IMR-90 (cell line): ENCODE measurements at regions not wholly inside any gene's neighbourhood (a gene's known extent, or its start where the extent isn't known, plus 50 kb on each side); places are given as distances from the start of the nearest gene placed in this dataset.

Experiments
- ATAC-seq: fragments of 200-7000 bp; cut with Tn5 transposase; 2 replicates; pipeline ENCODE4 v1.9.1; 2020; ENCODE audit warnings: low read depth, mild to moderate bottlenecking, moderate library complexity
- BruUV-seq: library from RNA; stranded (reverse); fragments of 400-500 nt; replicated peaks from 2 replicates; lab custom pipeline; 2021; lab: Mats Ljungman, UMichigan
- CTCF ChIA-PET: fragments of 300-600 bp; formaldehyde crosslinking; extraction: SDS; loops from one replicate; lab custom pipeline; 2021; ENCODE audit warnings: antibody characterized with exemption; lab: Yijun Ruan, JAX
- POLR2A ChIA-PET: fragments of 300-600 bp; sonication (Branson Sonifier 250); formaldehyde crosslinking; loops from one replicate; lab custom pipeline; 2022; ENCODE audit warnings: antibody characterized with exemption; ENCODE audit not compliant: unreplicated experiment; lab: Charles Lee
- DNase-seq: peaks from one replicate; pipeline ENCODE4 v3.0.0; 2013
- H2AFZ ChIP-seq: replicated peaks from 2 replicates; pipeline ENCODE3; 2013; ENCODE audit warnings: low read length, mild to moderate bottlenecking; ENCODE audit not compliant: poor library complexity
- H2AK5ac ChIP-seq: 2 replicates; pipeline ENCODE4 v1.6.1; 2013; ENCODE audit warnings: low read depth, low read length, inconsistent platforms
- H2AK9ac ChIP-seq: replicated peaks from 2 replicates; pipeline ENCODE3; 2013; ENCODE audit warnings: mild to moderate bottlenecking, low read depth, low read length, moderate library complexity; ENCODE audit not compliant: poor library complexity
- H2BK120ac ChIP-seq: 2 replicates; pipeline ENCODE4 v1.6.1; 2013; ENCODE audit warnings: low read depth, low read length, inconsistent platforms
- H2BK15ac ChIP-seq: 3 replicates; pipeline ENCODE4 v1.6.1; 2013; ENCODE audit warnings: low read depth, low read length, inconsistent platforms
- H2BK20ac ChIP-seq: 2 replicates; pipeline ENCODE4 v1.6.1; 2013; ENCODE audit warnings: low read depth, mild to moderate bottlenecking, inconsistent platforms, low read length, moderate library complexity
- H2BK5ac ChIP-seq: 2 replicates; pipeline ENCODE4 v1.6.1; 2013; ENCODE audit warnings: mild to moderate bottlenecking, low read depth, low read length, inconsistent platforms; ENCODE audit not compliant: poor library complexity, severe bottlenecking
- H3K14ac ChIP-seq: replicated peaks from 2 replicates; pipeline ENCODE4 v1.6.1; 2013; ENCODE audit warnings: low read depth, low read length, inconsistent platforms
- H3K18ac ChIP-seq: 2 replicates; pipeline ENCODE4 v1.6.1; 2013; ENCODE audit warnings: low read depth, low read length, control low read depth
- H3K23ac ChIP-seq: 2 replicates; pipeline ENCODE4 v1.6.1; 2013; ENCODE audit warnings: low read depth, low read length, inconsistent platforms
- H3K27ac ChIP-seq: 2 replicates; pipeline ENCODE4 v1.5.1; 2013; ENCODE audit warnings: mild to moderate bottlenecking, control low read depth, low read length; ENCODE audit not compliant: insufficient read depth
- H3K27me3 ChIP-seq: 2 replicates; pipeline ENCODE4 v1.6.1; 2013; ENCODE audit warnings: low read length; ENCODE audit not compliant: control insufficient read depth, insufficient read depth
- H3K36me3 ChIP-seq: 2 replicates; pipeline ENCODE4 v1.6.1; 2013; ENCODE audit warnings: low read length, mixed read lengths; ENCODE audit not compliant: control insufficient read depth, insufficient read depth
- H3K4ac ChIP-seq: 2 replicates; pipeline ENCODE4 v1.6.1; 2013; ENCODE audit warnings: low read depth, low read length, inconsistent platforms
- H3K4me1 ChIP-seq: 2 replicates; pipeline ENCODE4 v1.6.1; 2013; ENCODE audit warnings: low read length, mixed read lengths; ENCODE audit not compliant: control insufficient read depth, insufficient read depth
- H3K4me2 ChIP-seq: 2 replicates; pipeline ENCODE4 v1.6.1; 2013; ENCODE audit warnings: low read depth, mild to moderate bottlenecking, control low read depth, low read length, moderate library complexity
- H3K4me3 ChIP-seq: 2 replicates; pipeline ENCODE4 v1.5.1; 2013; ENCODE audit warnings: low read depth, mild to moderate bottlenecking, control low read depth, low read length, moderate library complexity; ENCODE audit not compliant: insufficient read depth
- H3K56ac ChIP-seq: 2 replicates; pipeline ENCODE4 v1.6.1; 2013; ENCODE audit warnings: low read length, inconsistent platforms; ENCODE audit not compliant: insufficient read depth; ENCODE audit errors: extremely low read depth
- H3K79me1 ChIP-seq, 2 experiments: 2 replicates each; pipeline ENCODE4 v1.6.1; 2013; ENCODE audit warnings: low read length in 2 of 2, inconsistent platforms in 1 of 2, low read depth in 1 of 2
- H3K9ac ChIP-seq: 2 replicates; pipeline ENCODE4 v1.6.1; 2013; ENCODE audit warnings: low read depth, low read length, control low read depth
- H3K9me1 ChIP-seq: 2 replicates; pipeline ENCODE4 v1.6.1; 2013; ENCODE audit warnings: low read length, inconsistent platforms; ENCODE audit not compliant: insufficient read depth
- H3K9me3 ChIP-seq: 2 replicates; pipeline ENCODE4 v1.6.1; 2013; ENCODE audit warnings: low read length; ENCODE audit not compliant: control insufficient read depth, insufficient read depth
- H4K20me1 ChIP-seq: 2 replicates; pipeline ENCODE4 v1.6.1; 2013; ENCODE audit warnings: low read length, inconsistent platforms; ENCODE audit not compliant: insufficient read depth
- H4K5ac ChIP-seq: 2 replicates; pipeline ENCODE4 v1.6.1; 2013; ENCODE audit warnings: mild to moderate bottlenecking, low read depth, low read length, control low read depth
- H4K8ac ChIP-seq, 2 experiments: 2 replicates each; pipeline ENCODE4 v1.6.1; 2013; ENCODE audit warnings: low read depth in 2 of 2, low read length in 2 of 2, control low read depth in 1 of 2, inconsistent platforms in 1 of 2
- H4K91ac ChIP-seq: 2 replicates; pipeline ENCODE4 v1.6.1; 2013; ENCODE audit warnings: low read depth, low read length, inconsistent platforms; ENCODE audit not compliant: insufficient read depth
- CEBPB ChIP-seq: IDR thresholded peaks from 2 replicates; pipeline ENCODE4 v1.6.1; 2012; ENCODE audit warnings: low read depth, low read length, improper control_type of control experiment
- FOS ChIP-seq: fragments of 150-350 bp; IDR thresholded peaks from 2 replicates; pipeline ENCODE4 v1.6.1; 2016; ENCODE audit warnings: low read depth, low read length
- MAFK ChIP-seq: IDR thresholded peaks from 2 replicates; pipeline ENCODE4 v1.6.1; 2012; ENCODE audit warnings: low read depth, low read length, improper control_type of control experiment
- NFE2L2 ChIP-seq: fragments of 150-350 bp; IDR thresholded peaks from 2 replicates; pipeline ENCODE4 v1.6.1; 2016; ENCODE audit warnings: low read depth, mild to moderate bottlenecking, low read length
- SMC3 ChIP-seq: fragments of 150-350 bp; IDR thresholded peaks from 2 replicates; pipeline ENCODE4 v1.6.1; 2016; ENCODE audit warnings: low read depth, mild to moderate bottlenecking, antibody characterized with exemption, low read length, moderate library complexity
- whole genome bisulfite sequencing, 2 experiments: methylation state at CpG; one replicate each; pipeline versions ENCODE4 v1.1.5 to v1.1.7; 2013; ENCODE audit warnings: missing lambda C conversion rate in 2 of 2; ENCODE audit not compliant: insufficient read length in 1 of 2; ENCODE audit errors: extremely low coverage in 2 of 2; 5-methylcytosine and 5-hydroxymethylcytosine counted together
- dilution Hi-C: fragments of 300-500 bp; cut with HindIII; formaldehyde crosslinking; loops from one replicate; pipeline ENCODE4 v1.14.3; 2018; ENCODE audit warnings: low sequenced_read_pairs; ENCODE audit not compliant: unreplicated experiment
- in situ Hi-C: fragments of 300-500 bp; cut with MboI; formaldehyde crosslinking; loops from 3 replicates; pipeline ENCODE4 v1.14.3; 2019; ENCODE audit warnings: low sequenced_read_pairs, inconsistent platforms, mixed read lengths
- intact Hi-C: fragments of 100-400 bp; cut with micrococcal nuclease; formaldehyde crosslinking; loops from 2 replicates; pipeline ENCODE4 v1.10.0; 2022

DNA sequence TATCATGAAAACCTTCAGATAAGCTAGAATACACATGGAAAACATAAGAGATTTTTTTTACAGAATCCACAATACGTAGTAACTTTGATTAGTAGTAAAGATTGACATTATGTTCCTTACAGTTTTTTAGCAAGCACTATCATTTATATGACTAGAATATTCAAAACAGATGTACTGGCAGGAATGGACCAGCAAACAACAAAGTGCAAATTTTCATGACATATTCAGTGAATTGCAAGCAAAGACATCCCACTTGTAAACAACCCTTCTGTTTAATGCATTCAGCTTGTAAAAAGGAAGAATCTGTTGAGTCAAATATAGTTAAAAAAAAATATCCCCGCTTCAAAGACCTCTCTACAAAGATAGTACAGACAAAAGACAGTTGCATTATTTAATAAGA lies 403.7 kb upstream of the TRAM1L1 start:
- CTCF ChIA-PET: no interaction called here

More for the DNA sequence above, 403.7 kb upstream of the TRAM1L1 start:
- no peak overlapping the region for H2BK120ac ChIP-seq
- H4K5ac ChIP-seq: no peak overlapping the region
- H2AK5ac ChIP-seq: no peak overlapping the region
- TF ChIP-seq SMC3: no peak
- TF ChIP-seq FOS: no peak
- TF ChIP-seq MAFK: no peak
- no peak for TF ChIP-seq CEBPB
- no peak for TF ChIP-seq NFE2L2
- H3K79me1 ChIP-seq: no peaks in the 10 kb centered on the region
- dilution Hi-C loops: no loop called here
- in situ Hi-C loops: no loop called here
- H3K9me1 ChIP-seq: no peaks in the 10 kb centered on the region
- no peaks in the 10 kb centered on the region for H4K20me1 ChIP-seq
- POLR2A ChIA-PET: no interaction called here
- H2AK9ac ChIP-seq: no peak overlapping the region
- no TSS peak for BruUV-seq
- no peak overlapping the region for H2AFZ ChIP-seq
- no peaks in the 10 kb centered on the region for H3K4me1 ChIP-seq
- no peak overlapping the region for H3K9ac ChIP-seq
- intact Hi-C loops: no loop called here
- no peak overlapping the region for H3K23ac ChIP-seq
- H3K27me3 ChIP-seq: no peaks in the 10 kb centered on the region
- no peak overlapping the region for H2BK5ac ChIP-seq
- no peak overlapping the region for H2BK20ac ChIP-seq
- no peak overlapping the region for H3K18ac ChIP-seq
- no peak overlapping the region for H3K4ac ChIP-seq
- no peak overlapping the region for H3K4me3 ChIP-seq
- no peak for DNase-seq
- no peak overlapping the region for H4K91ac ChIP-seq
- WGBS, 2 experiments: no CpG with 5 or more reads among the region's 2 CpGs
- no peak overlapping the region for H3K4me2 ChIP-seq
- ATAC-seq: no peak
- no peak overlapping the region for H3K27ac ChIP-seq
- H4K8ac ChIP-seq: no peak overlapping the region
- no peak overlapping the region for H3K14ac ChIP-seq
- H3K9me3 ChIP-seq: no peaks in the 10 kb centered on the region
- H2BK15ac ChIP-seq: no peak overlapping the region
- H3K36me3 ChIP-seq: no peaks in the 10 kb centered on the region
- H3K56ac ChIP-seq: no peak overlapping the region
